ENCODE measurements at regions not wholly inside any gene's neighbourhood (a gene's known extent, or its start where the extent isn't known, plus 50 kb on each side); places are given as distances from the start of the nearest gene placed in this dataset.

DNA sequence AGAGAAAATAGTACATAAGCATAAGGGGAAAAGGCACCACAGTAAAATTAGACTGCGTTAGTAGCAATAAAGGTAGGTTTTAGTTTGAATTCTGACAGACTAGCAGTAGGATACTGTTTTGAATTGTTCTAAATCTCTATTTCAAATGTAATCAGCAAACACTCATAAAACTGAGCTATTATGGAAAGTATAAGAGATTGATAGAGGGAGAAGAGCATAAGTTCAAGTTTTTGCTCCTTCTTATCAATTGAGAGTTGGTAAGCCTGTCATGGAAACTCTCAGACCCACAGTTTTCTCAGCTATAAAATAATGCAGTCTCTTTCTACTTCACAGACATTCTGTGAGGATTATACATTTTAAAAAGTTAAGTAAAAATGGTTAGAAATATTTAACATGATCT is 840.2 kb upstream of the CNTN5 start:
- Histone ChIP-seq H3K27me3 (ENCODE audit: insufficient read depth, low read length, poor library complexity) (no peaks in the 10 kb centered on the region), H2AK5ac (ENCODE audit: low read length) (no peak overlapping the region), H3K4me2 (ENCODE audit: low read length) (no peak overlapping the region), H3K4ac (ENCODE audit: low read depth, low read length) (no peak overlapping the region), H2BK15ac (replicated peaks; ENCODE audit: low read depth) (no peak overlapping the region), H3K79me1 (ENCODE audit: low read length) (no peaks in the 10 kb centered on the region), H3K79me2 (ENCODE audit: control insufficient read depth, insufficient read depth, low read length) (no peaks in the 10 kb centered on the region), H4K5ac (ENCODE audit: low read length) (no peak overlapping the region), H3K23ac (ENCODE audit: low read length) (no peak overlapping the region), H3K18ac (ENCODE audit: low read length) (no peak overlapping the region), H3K56ac (ENCODE audit: low read length) (no peak overlapping the region), H3K36me3 (ENCODE audit: control insufficient read depth, insufficient read depth, low read length) (no peaks in the 10 kb centered on the region), H2BK5ac (ENCODE audit: low read length) (no peak overlapping the region), H3K9ac (ENCODE audit: low read length) (no peak overlapping the region), H3K4me1 (ENCODE audit: control insufficient read depth, low read depth, low read length) (no peaks in the 10 kb centered on the region), H4K8ac (ENCODE audit: low read depth, low read length) (no peak overlapping the region), H2BK120ac (ENCODE audit: low read depth, low read length) (no peak overlapping the region), H3K4me3 (ENCODE audit: low read length) (no peak overlapping the region), H3K27ac (ENCODE audit: low read depth, low read length) (no peak overlapping the region)
- DNase-seq = no peak
- no CpG with 5 or more reads among the region's 1 CpG for WGBS (ENCODE audit: extremely low coverage, insufficient coverage, low lambda C conversion rate)

DNA sequence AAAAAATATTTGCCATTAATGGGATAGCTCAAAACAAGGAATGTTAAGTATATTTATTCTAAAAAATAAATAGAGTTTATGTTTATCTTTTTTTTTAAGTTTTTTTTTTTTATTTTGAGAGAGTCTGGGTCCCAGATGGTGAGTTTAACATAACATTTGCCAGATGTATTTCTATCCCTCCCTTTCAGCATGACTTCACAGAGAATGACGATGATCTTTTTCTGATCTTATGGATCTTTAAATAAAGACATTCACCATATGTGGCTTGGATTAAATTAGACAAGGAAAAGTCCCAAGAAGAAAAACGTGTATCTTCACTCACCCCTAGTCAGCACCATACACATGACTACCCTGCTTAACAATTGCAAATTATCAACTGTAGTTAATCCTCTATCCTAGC is 839.8 kb upstream of the CNTN5 start:
- Histone ChIP-seq H3K23ac (ENCODE audit: low read length) (no peak overlapping the region), H3K79me2 (ENCODE audit: control insufficient read depth, insufficient read depth, low read length) (no peaks in the 10 kb centered on the region), H3K18ac (ENCODE audit: low read length) (no peak overlapping the region), H3K4me3 (ENCODE audit: low read length) (no peak overlapping the region), H3K79me1 (ENCODE audit: low read length) (no peaks in the 10 kb centered on the region), H2BK5ac (ENCODE audit: low read length) (no peak overlapping the region), H3K4me1 (ENCODE audit: control insufficient read depth, low read depth, low read length) (no peaks in the 10 kb centered on the region), H3K56ac (ENCODE audit: low read length) (no peak overlapping the region), H2BK15ac (replicated peaks; ENCODE audit: low read depth) (no peak overlapping the region), H3K36me3 (ENCODE audit: control insufficient read depth, insufficient read depth, low read length) (no peaks in the 10 kb centered on the region), H3K27me3 (ENCODE audit: insufficient read depth, low read length, poor library complexity) (no peaks in the 10 kb centered on the region), H3K4me2 (ENCODE audit: low read length) (no peak overlapping the region), H2AK5ac (ENCODE audit: low read length) (no peak overlapping the region), H4K5ac (ENCODE audit: low read length) (no peak overlapping the region), H3K9ac (ENCODE audit: low read length) (no peak overlapping the region), H3K4ac (ENCODE audit: low read depth, low read length) (no peak overlapping the region), H4K8ac (ENCODE audit: low read depth, low read length) (no peak overlapping the region), H3K27ac (ENCODE audit: low read depth, low read length) (no peak overlapping the region), H2BK120ac (ENCODE audit: low read depth, low read length) (no peak overlapping the region)
- DNase-seq = no peak
- no CpG with 5 or more reads among the region's 2 CpGs for WGBS (ENCODE audit: extremely low coverage, insufficient coverage, low lambda C conversion rate)

DNA sequence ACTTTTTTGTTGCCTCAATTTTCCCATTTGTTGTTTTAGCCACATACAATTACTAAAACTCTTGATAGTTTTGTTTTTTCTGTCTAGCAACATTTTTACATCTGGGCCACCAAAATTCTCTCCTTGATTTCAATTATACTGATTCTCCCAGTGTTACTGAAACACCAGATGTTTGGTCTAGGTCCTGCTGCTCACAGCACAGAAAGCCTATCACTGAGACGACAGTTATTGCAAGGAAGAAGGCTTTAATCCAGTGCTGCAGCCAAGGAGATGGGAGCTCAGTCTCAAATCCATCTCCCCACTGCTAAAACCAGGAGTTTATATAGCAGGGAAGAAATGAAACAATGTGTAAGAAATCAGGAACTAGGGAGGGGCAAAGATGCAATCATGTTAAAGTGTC is 837.7 kb upstream of the CNTN5 start:
- WGBS (ENCODE audit: extremely low coverage, insufficient coverage, low lambda C conversion rate) = no CpG with 5 or more reads among the region's 1 CpG
- Histone ChIP-seq H3K27me3 (ENCODE audit: insufficient read depth, low read length, poor library complexity) (no peaks in the 10 kb centered on the region), H3K18ac (ENCODE audit: low read length) (no peak overlapping the region), H4K5ac (ENCODE audit: low read length) (no peak overlapping the region), H3K4ac (ENCODE audit: low read depth, low read length) (no peak overlapping the region), H4K8ac (ENCODE audit: low read depth, low read length) (no peak overlapping the region), H3K4me2 (ENCODE audit: low read length) (no peak overlapping the region), H2BK120ac (ENCODE audit: low read depth, low read length) (no peak overlapping the region), H3K9ac (ENCODE audit: low read length) (no peak overlapping the region), H2BK15ac (replicated peaks; ENCODE audit: low read depth) (no peak overlapping the region), H3K4me1 (ENCODE audit: control insufficient read depth, low read depth, low read length) (no peaks in the 10 kb centered on the region), H3K79me2 (ENCODE audit: control insufficient read depth, insufficient read depth, low read length) (no peaks in the 10 kb centered on the region), H3K36me3 (ENCODE audit: control insufficient read depth, insufficient read depth, low read length) (no peaks in the 10 kb centered on the region), H3K79me1 (ENCODE audit: low read length) (no peaks in the 10 kb centered on the region), H3K4me3 (ENCODE audit: low read length) (no peak overlapping the region), H3K23ac (ENCODE audit: low read length) (no peak overlapping the region), H3K56ac (ENCODE audit: low read length) (no peak overlapping the region), H2AK5ac (ENCODE audit: low read length) (no peak overlapping the region), H2BK5ac (ENCODE audit: low read length) (no peak overlapping the region), H3K27ac (ENCODE audit: low read depth, low read length) (no peak overlapping the region)
- no peak for DNase-seq

DNA sequence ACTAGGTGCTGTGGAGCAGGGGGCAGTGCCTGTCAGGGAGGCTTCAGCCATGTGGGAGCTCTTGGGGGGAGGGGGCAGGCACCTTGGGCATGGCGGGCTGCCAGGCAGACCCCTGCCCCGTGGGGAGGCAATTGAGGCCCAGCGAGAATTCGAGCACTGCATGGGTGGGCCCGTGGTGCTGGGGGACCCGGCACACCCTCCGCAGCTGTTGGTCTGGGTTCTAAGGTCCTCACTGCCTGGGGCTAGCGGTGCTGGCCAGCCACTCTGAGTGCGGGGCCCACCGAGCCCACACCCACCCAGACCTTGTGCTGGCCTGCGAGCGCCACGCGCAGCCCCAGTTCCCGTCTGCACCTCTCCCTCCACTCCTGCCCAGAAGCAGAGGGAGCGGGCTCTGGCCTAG is 835.5 kb upstream of the CNTN5 start:
- Histone ChIP-seq H2BK15ac (replicated peaks; ENCODE audit: low read depth) (no peak overlapping the region), H3K4me2 (ENCODE audit: low read length) (no peak overlapping the region), H2AK5ac (ENCODE audit: low read length) (no peak overlapping the region), H3K4me1 (ENCODE audit: control insufficient read depth, low read depth, low read length) (no peaks in the 10 kb centered on the region), H4K5ac (ENCODE audit: low read length) (no peak overlapping the region), H2BK120ac (ENCODE audit: low read depth, low read length) (no peak overlapping the region), H3K18ac (ENCODE audit: low read length) (no peak overlapping the region), H2BK5ac (ENCODE audit: low read length) (no peak overlapping the region), H3K4ac (ENCODE audit: low read depth, low read length) (no peak overlapping the region), H3K9ac (ENCODE audit: low read length) (no peak overlapping the region), H3K23ac (ENCODE audit: low read length) (no peak overlapping the region), H3K4me3 (ENCODE audit: low read length) (no peak overlapping the region), H3K79me1 (ENCODE audit: low read length) (no peaks in the 10 kb centered on the region), H3K36me3 (ENCODE audit: control insufficient read depth, insufficient read depth, low read length) (no peaks in the 10 kb centered on the region), H3K27me3 (ENCODE audit: insufficient read depth, low read length, poor library complexity) (no peaks in the 10 kb centered on the region), H4K8ac (ENCODE audit: low read depth, low read length) (no peak overlapping the region), H3K27ac (ENCODE audit: low read depth, low read length) (no peak overlapping the region), H3K79me2 (ENCODE audit: control insufficient read depth, insufficient read depth, low read length) (no peaks in the 10 kb centered on the region), H3K56ac (ENCODE audit: low read length) (no peak overlapping the region)
- DNase-seq = no peak
- WGBS (ENCODE audit: extremely low coverage, insufficient coverage, low lambda C conversion rate) = no CpG with 5 or more reads among the region's 16 CpGs

DNA sequence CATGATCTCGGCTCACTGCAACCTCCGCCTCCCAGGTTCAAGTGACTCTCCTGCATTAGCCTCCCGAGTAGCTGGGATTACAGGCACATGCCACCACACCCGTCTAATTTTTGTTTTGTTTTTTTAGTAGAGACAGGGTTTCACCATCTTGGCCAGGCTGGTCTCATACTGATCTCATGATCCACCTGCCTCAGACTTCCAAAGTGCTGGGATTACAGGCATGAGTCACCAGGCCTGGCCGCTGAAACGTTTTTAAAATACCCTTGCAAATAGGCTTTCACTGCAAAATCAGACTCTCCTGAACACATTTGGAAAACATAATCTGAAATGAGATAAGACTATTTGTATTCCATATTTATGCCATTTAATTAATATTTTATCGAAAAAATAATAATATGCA is 826.1 kb upstream of the CNTN5 start:
- no peak overlapping the region for H2BK120ac ChIP-seq (ENCODE audit: low read depth, low read length)
- no peaks in the 10 kb centered on the region for H3K79me2 ChIP-seq (ENCODE audit: control insufficient read depth, insufficient read depth, low read length)
- no peaks in the 10 kb centered on the region for H3K27me3 ChIP-seq (ENCODE audit: insufficient read depth, low read length, poor library complexity)
- no peaks in the 10 kb centered on the region for H3K4me1 ChIP-seq (ENCODE audit: control insufficient read depth, low read depth, low read length)
- H2BK5ac ChIP-seq (ENCODE audit: low read length) = no peak overlapping the region
- no peak overlapping the region for H3K27ac ChIP-seq (ENCODE audit: low read depth, low read length)
- no peak overlapping the region for H3K4ac ChIP-seq (ENCODE audit: low read depth, low read length)
- H3K56ac ChIP-seq (ENCODE audit: low read length) = no peak overlapping the region
- H3K9ac ChIP-seq (ENCODE audit: low read length) = no peak overlapping the region
- H2BK15ac ChIP-seq (replicated peaks; ENCODE audit: low read depth) = no peak overlapping the region
- no peak overlapping the region for H4K5ac ChIP-seq (ENCODE audit: low read length)
- DNase-seq = no peak
- WGBS (ENCODE audit: extremely low coverage, insufficient coverage, low lambda C conversion rate) = no CpG with 5 or more reads among the region's 7 CpGs
- no peak overlapping the region for H2AK5ac ChIP-seq (ENCODE audit: low read length)
- H3K36me3 ChIP-seq (ENCODE audit: control insufficient read depth, insufficient read depth, low read length) = no peaks in the 10 kb centered on the region
- H3K23ac ChIP-seq (ENCODE audit: low read length) = no peak overlapping the region
- H3K4me3 ChIP-seq (ENCODE audit: low read length) = no peak overlapping the region
- H3K4me2 ChIP-seq (ENCODE audit: low read length) = no peak overlapping the region
- no peak overlapping the region for H3K18ac ChIP-seq (ENCODE audit: low read length)
- no peak overlapping the region for H4K8ac ChIP-seq (ENCODE audit: low read depth, low read length)
- no peaks in the 10 kb centered on the region for H3K79me1 ChIP-seq (ENCODE audit: low read length)

DNA sequence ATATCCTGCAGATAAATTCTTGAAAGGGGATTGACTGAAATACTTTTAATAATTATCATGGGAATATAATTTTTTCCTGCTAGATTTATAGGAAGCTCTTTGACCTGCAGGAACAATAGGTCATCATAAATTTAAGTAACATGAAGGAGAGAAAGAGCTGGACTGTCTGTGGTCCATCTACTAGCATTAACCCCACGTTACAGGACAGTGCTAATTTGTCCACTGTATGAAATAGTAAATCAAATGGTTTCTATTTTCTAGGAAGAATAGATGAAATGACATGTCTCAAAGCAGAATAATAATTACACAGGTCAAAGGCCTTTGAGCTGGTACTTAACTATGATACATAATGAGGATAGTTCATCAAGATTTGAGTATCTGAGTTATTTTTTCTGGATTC is 825.4 kb upstream of the CNTN5 start:
- Histone ChIP-seq H3K36me3 (ENCODE audit: control insufficient read depth, insufficient read depth, low read length) (no peaks in the 10 kb centered on the region), H2BK5ac (ENCODE audit: low read length) (no peak overlapping the region), H3K4ac (ENCODE audit: low read depth, low read length) (no peak overlapping the region), H3K23ac (ENCODE audit: low read length) (no peak overlapping the region), H3K18ac (ENCODE audit: low read length) (no peak overlapping the region), H3K4me1 (ENCODE audit: control insufficient read depth, low read depth, low read length) (no peaks in the 10 kb centered on the region), H3K4me3 (ENCODE audit: low read length) (no peak overlapping the region), H2BK15ac (replicated peaks; ENCODE audit: low read depth) (no peak overlapping the region), H2AK5ac (ENCODE audit: low read length) (no peak overlapping the region), H3K27ac (ENCODE audit: low read depth, low read length) (no peak overlapping the region), H4K8ac (ENCODE audit: low read depth, low read length) (no peak overlapping the region), H2BK120ac (ENCODE audit: low read depth, low read length) (no peak overlapping the region), H3K56ac (ENCODE audit: low read length) (no peak overlapping the region), H3K27me3 (ENCODE audit: insufficient read depth, low read length, poor library complexity) (no peaks in the 10 kb centered on the region), H3K4me2 (ENCODE audit: low read length) (no peak overlapping the region), H3K9ac (ENCODE audit: low read length) (no peak overlapping the region), H3K79me1 (ENCODE audit: low read length) (no peaks in the 10 kb centered on the region), H3K79me2 (ENCODE audit: control insufficient read depth, insufficient read depth, low read length) (no peaks in the 10 kb centered on the region), H4K5ac (ENCODE audit: low read length) (no peak overlapping the region)
- DNase-seq = no peak
- WGBS (ENCODE audit: extremely low coverage, insufficient coverage, low lambda C conversion rate) = no CpG with 5 or more reads among the region's 1 CpG

Measured in mesendoderm (in vitro differentiated cells).